ENCODE measurements at regions not wholly inside any gene's neighbourhood (a gene's known extent, or its start where the extent isn't known, plus 50 kb on each side); places are given as distances from the start of the nearest gene placed in this dataset.

DNA sequence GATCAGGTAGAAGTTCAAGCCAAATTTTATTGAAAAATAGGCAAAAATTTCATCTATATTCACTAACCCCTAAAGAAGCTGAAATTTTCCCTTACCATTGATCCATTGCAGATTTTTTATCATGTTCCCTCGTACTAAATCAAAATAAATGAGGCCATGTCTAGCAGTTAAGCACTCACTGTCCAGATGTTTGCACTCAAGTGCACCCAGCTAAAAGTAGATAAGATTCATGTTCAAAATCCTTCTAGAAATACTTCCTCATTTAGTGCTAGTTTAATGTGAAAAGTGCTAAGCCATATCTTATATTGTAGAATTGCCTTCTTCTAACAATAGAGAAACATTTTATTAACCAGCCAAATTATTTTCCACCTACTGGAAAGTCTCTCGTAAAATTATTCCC, 164.7 kb upstream of the UBE2E2 start:
- H3K27me3 ChIP-seq (ENCODE audit: insufficient read depth, low read length): no peaks in the 10 kb centered on the region
- ATAC-seq (no peak), DNase-seq (ENCODE audit: low read depth, low spot score) (no peak)
- no peaks in the 10 kb centered on the region; the same call in 1 of the 2 replicates for H4K20me1 ChIP-seq (ENCODE audit: insufficient read depth)
- ChIA-PET POLR2A (no interaction called here), CTCF (no interaction called here), RAD21 (ENCODE audit: low non-redundant PET in 1 of 2, low total read pairs in 2 of 2, uncharacterized antibody in 2 of 2, unreplicated experiment in 2 of 2) (no interaction called here)
- TF ChIP-seq SIN3A (IDR thresholded peaks at IDR 0.05; ENCODE audit: low read depth) (no peak), SRF (IDR thresholded peaks at IDR 0.05; ENCODE audit: low read depth) (no peak), FOSL1 (IDR thresholded peaks at IDR 0.05; ENCODE audit: low read depth) (no peak), JUND (IDR thresholded peaks at IDR 0.05) (no peak), TCF7L2 (IDR thresholded peaks at IDR 0.05; ENCODE audit: borderline replicate concordance, extremely low read depth, insufficient read depth, insufficient read length) (no peak), ELF1 (IDR thresholded peaks at IDR 0.05; ENCODE audit: borderline replicate concordance, low read depth) (no peak), EGR1 (IDR thresholded peaks at IDR 0.05; ENCODE audit: low read depth) (no peak), EZH2 (IDR thresholded peaks at IDR 0.05) (no peak), ZNF274 (IDR thresholded peaks at IDR 0.05; ENCODE audit: low read depth, low read length) (no peak), EZH2phosphoT487 (IDR thresholded peaks at IDR 0.05; ENCODE audit: borderline replicate concordance) (no peak), RAD21 (IDR thresholded peaks at IDR 0.05; ENCODE audit: low read depth) (no peak), SP1 (IDR thresholded peaks at IDR 0.05; ENCODE audit: low read depth) (no peak), YY1 (IDR thresholded peaks at IDR 0.05; ENCODE audit: extremely low read depth, insufficient replicate concordance, low read depth, low read length) (no peak), CBX3 (IDR thresholded peaks at IDR 0.05; ENCODE audit: low read depth) (no peak), ZFX (IDR thresholded peaks at IDR 0.05) (no peak)
- TF ChIP-seq, protein P1, sequence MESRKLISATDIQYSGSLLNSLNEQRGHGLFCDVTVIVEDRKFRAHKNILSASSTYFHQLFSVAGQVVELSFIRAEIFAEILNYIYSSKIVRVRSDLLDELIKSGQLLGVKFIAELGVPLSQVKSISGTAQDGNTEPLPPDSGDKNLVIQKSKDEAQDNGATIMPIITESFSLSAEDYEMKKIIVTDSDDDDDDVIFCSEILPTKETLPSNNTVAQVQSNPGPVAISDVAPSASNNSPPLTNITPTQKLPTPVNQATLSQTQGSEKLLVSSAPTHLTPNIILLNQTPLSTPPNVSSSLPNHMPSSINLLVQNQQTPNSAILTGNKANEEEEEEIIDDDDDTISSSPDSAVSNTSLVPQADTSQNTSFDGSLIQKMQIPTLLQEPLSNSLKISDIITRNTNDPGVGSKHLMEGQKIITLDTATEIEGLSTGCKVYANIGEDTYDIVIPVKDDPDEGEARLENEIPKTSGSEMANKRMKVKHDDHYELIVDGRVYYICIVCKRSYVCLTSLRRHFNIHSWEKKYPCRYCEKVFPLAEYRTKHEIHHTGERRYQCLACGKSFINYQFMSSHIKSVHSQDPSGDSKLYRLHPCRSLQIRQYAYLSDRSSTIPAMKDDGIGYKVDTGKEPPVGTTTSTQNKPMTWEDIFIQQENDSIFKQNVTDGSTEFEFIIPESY (IDR thresholded peaks at IDR 0.05; ENCODE audit: extremely low read depth, insufficient replicate concordance, low read length): no peak
- TF ChIP-seq, protein P2, sequence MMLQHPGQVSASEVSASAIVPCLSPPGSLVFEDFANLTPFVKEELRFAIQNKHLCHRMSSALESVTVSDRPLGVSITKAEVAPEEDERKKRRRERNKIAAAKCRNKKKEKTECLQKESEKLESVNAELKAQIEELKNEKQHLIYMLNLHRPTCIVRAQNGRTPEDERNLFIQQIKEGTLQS (IDR thresholded peaks at IDR 0.05): no peak
- TF ChIP-seq, protein P3, sequence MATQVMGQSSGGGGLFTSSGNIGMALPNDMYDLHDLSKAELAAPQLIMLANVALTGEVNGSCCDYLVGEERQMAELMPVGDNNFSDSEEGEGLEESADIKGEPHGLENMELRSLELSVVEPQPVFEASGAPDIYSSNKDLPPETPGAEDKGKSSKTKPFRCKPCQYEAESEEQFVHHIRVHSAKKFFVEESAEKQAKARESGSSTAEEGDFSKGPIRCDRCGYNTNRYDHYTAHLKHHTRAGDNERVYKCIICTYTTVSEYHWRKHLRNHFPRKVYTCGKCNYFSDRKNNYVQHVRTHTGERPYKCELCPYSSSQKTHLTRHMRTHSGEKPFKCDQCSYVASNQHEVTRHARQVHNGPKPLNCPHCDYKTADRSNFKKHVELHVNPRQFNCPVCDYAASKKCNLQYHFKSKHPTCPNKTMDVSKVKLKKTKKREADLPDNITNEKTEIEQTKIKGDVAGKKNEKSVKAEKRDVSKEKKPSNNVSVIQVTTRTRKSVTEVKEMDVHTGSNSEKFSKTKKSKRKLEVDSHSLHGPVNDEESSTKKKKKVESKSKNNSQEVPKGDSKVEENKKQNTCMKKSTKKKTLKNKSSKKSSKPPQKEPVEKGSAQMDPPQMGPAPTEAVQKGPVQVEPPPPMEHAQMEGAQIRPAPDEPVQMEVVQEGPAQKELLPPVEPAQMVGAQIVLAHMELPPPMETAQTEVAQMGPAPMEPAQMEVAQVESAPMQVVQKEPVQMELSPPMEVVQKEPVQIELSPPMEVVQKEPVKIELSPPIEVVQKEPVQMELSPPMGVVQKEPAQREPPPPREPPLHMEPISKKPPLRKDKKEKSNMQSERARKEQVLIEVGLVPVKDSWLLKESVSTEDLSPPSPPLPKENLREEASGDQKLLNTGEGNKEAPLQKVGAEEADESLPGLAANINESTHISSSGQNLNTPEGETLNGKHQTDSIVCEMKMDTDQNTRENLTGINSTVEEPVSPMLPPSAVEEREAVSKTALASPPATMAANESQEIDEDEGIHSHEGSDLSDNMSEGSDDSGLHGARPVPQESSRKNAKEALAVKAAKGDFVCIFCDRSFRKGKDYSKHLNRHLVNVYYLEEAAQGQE (IDR thresholded peaks at IDR 0.05; ENCODE audit: low read depth): no peak
- TF ChIP-seq, protein P4, sequence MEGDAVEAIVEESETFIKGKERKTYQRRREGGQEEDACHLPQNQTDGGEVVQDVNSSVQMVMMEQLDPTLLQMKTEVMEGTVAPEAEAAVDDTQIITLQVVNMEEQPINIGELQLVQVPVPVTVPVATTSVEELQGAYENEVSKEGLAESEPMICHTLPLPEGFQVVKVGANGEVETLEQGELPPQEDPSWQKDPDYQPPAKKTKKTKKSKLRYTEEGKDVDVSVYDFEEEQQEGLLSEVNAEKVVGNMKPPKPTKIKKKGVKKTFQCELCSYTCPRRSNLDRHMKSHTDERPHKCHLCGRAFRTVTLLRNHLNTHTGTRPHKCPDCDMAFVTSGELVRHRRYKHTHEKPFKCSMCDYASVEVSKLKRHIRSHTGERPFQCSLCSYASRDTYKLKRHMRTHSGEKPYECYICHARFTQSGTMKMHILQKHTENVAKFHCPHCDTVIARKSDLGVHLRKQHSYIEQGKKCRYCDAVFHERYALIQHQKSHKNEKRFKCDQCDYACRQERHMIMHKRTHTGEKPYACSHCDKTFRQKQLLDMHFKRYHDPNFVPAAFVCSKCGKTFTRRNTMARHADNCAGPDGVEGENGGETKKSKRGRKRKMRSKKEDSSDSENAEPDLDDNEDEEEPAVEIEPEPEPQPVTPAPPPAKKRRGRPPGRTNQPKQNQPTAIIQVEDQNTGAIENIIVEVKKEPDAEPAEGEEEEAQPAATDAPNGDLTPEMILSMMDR (IDR thresholded peaks at IDR 0.05 in 2 of 3, conservative IDR thresholded peaks at IDR 0.05 in 1 of 3; ENCODE audit: borderline replicate concordance in 1 of 3, insufficient read depth in 1 of 3, low read depth in 2 of 3, low read length in 2 of 3): no peak
- TF ChIP-seq, protein P5, sequence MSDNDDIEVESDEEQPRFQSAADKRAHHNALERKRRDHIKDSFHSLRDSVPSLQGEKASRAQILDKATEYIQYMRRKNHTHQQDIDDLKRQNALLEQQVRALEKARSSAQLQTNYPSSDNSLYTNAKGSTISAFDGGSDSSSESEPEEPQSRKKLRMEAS (IDR thresholded peaks at IDR 0.05): no peak
- H3K9ac ChIP-seq (ENCODE audit: low read length): no peak overlapping the region
- intact Hi-C loops (cut with micrococcal nuclease): no loop called here
- H3K27ac ChIP-seq (ENCODE audit: low read depth, low read length): no peak overlapping the region
- no peaks in the 10 kb centered on the region for H3K9me3 ChIP-seq (ENCODE audit: control insufficient read depth in 1 of 2, insufficient read depth in 1 of 2, low read depth in 1 of 2, low read length in 2 of 2)
- no peaks in the 10 kb centered on the region for H3K79me2 ChIP-seq (ENCODE audit: insufficient read depth, low read length)
- H3K4me3 ChIP-seq (replicated peaks in 1 of 2; ENCODE audit: low read depth in 1 of 2, low read length in 2 of 2): no peak overlapping the region
- H3K4me1 ChIP-seq (ENCODE audit: control insufficient read depth in 1 of 2, insufficient read depth in 2 of 2, low read length in 2 of 2): peaks cover 3 to 8% of the 10 kb centered on the region in 2 experiments; a peak in 3 of 4 replicates
- no peak overlapping the region for H3K4me2 ChIP-seq (ENCODE audit: low read length)
- no peaks in the 10 kb centered on the region for H3K36me3 ChIP-seq (ENCODE audit: control insufficient read depth in 1 of 2, insufficient read depth in 2 of 2, low read length in 2 of 2)
- no TSS peak for BruUV-seq (replicated peaks)
- no peaks in the 10 kb centered on the region for H3K9me2 ChIP-seq (ENCODE audit: insufficient read depth)
- no peak overlapping the region for H2AFZ ChIP-seq (ENCODE audit: low read depth, low read length, poor library complexity, severe bottlenecking)
